GM18951 (cell line): ENCODE measurements at regions not wholly inside any gene's neighbourhood (a gene's known extent, or its start where the extent isn't known, plus 50 kb on each side); places are given as distances from the start of the nearest gene placed in this dataset.
"Not testable (repeated sequence)": the region's sequence is repeated elsewhere in the genome, so short reads cannot be mapped to it uniquely, and the experiment has no call there.

Source experiments
- POLR2A ChIP-seq: IDR thresholded peaks from 4 replicates; pipeline ENCODE4 v1.6.1; 2011; ENCODE audit warnings: mild to moderate bottlenecking; ENCODE audit not compliant: insufficient read length, insufficient read depth; ENCODE audit errors: extremely low read depth
- in situ Hi-C: fragments of 300-500 bp; cut with MboI; formaldehyde crosslinking; loops from one replicate; pipeline ENCODE4 v1.12.0; 2022; ENCODE audit warnings: low sequenced_read_pairs, mixed read lengths, inconsistent platforms; ENCODE audit not compliant: unreplicated experiment

GRCh38 chr7:91683823-91684222 lies 196.7 kb downstream of the MTERF1 start:
- in situ Hi-C loops: no loop called here
- no peak for TF ChIP-seq POLR2A

- no peak for TF ChIP-seq POLR2A
- in situ Hi-C loops: no loop called here
Measured at GRCh38 chr7:91685544-91685943, 195.0 kb downstream of the MTERF1 start.

GRCh38 chr7:91690541-91691070 lies 189.9 kb downstream of the MTERF1 start:
- in situ Hi-C loops: no loop called here
- no peak for TF ChIP-seq POLR2A

GRCh38 chr7:91691865-91692264 lies 188.6 kb downstream of the MTERF1 start:
- no peak for TF ChIP-seq POLR2A

GRCh38 chr7:91692800-91693199 lies 187.7 kb downstream of the MTERF1 start:
- in situ Hi-C loops: no loop called here

More at GRCh38 chr7:91691865-91692264, 188.6 kb downstream of the MTERF1 start:
- in situ Hi-C loops: no loop called here

GRCh38 chr7:91694351-91694841 lies 186.1 kb downstream of the MTERF1 start:
- no peak for TF ChIP-seq POLR2A
- in situ Hi-C loops: no loop called here

More at GRCh38 chr7:91692800-91693199, 187.7 kb downstream of the MTERF1 start:
- TF ChIP-seq POLR2A: no peak

- in situ Hi-C loops: no loop called here
- no peak for TF ChIP-seq POLR2A
Measured at GRCh38 chr7:91710881-91711280, 169.6 kb downstream of the MTERF1 start.

- in situ Hi-C loops: no loop called here
Measured at GRCh38 chr7:91713669-91714068, 166.8 kb downstream of the MTERF1 start.

GRCh38 chr7:91717681-91718470 lies 162.6 kb downstream of the MTERF1 start:
- in situ Hi-C loops: no loop called here
- no peak for TF ChIP-seq POLR2A

More at GRCh38 chr7:91713669-91714068, 166.8 kb downstream of the MTERF1 start:
- TF ChIP-seq POLR2A: no peak

- TF ChIP-seq POLR2A: no peak
- in situ Hi-C loops: no loop called here
Measured at GRCh38 chr7:91719008-91719407, 161.5 kb downstream of the MTERF1 start.

GRCh38 chr7:91720260-91720937 lies 160.1 kb downstream of the MTERF1 start:
- in situ Hi-C loops: no loop called here
- TF ChIP-seq POLR2A: no peak

- no peak for TF ChIP-seq POLR2A
- in situ Hi-C loops: no loop called here
Measured at GRCh38 chr7:91722831-91723230, 157.7 kb downstream of the MTERF1 start.

- in situ Hi-C loops: not testable (repeated sequence)
Measured at GRCh38 chr7:91729046-91729445, 151.5 kb downstream of the MTERF1 start.
